GM18498 (cell line): ENCODE measurements at regions not wholly inside any gene's neighbourhood (a gene's known extent, or its start where the extent isn't known, plus 50 kb on each side); places are given as distances from the start of the nearest gene placed in this dataset.

Experiments used
- ATAC-seq: cut with Tn5 transposase; IDR thresholded peaks from one replicate; pipeline ENCODE4 v1.9.1; 2021; ENCODE audit warnings: mild to moderate bottlenecking, moderate library complexity; ENCODE audit not compliant: unreplicated experiment

DNA sequence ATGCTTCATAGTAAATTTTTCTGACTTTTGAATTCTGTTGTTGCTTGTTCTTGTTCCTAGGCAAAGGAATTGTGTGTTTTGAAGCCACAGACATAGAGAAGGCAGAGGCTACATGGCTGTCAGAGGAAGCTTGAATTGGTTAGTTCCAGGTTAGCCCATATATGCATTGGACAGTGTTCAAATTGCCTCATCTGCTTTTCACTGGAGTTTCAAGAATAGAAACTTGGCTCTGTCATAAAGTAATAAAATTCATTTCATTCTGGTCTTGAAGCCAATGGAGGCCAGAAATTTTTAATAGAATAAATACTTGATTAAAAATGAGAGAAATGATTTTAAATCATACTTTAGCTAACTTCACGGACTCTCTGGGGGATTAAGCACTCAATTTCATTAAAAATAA lies 178.0 kb downstream of the YIPF5 start:
- no peak for ATAC-seq

DNA sequence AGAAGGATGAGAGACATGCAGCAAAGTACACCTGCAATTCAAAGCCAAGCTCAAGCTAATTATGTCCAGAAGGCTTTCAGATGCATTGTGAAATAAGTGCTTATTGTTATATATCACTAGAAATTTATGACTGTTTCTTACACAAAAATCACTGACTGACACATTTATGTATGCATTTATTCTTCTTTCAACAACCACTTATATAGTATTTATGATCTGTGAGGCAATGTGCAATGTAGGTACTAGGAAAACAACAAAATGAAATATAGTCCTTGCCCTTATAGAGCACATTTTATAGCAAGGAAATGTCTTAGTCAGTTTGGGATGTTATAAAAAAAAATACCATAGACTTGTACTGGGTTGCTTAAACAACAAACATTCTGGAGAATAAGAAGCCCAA lies 167.6 kb downstream of the YIPF5 start:
- no peak for ATAC-seq

DNA sequence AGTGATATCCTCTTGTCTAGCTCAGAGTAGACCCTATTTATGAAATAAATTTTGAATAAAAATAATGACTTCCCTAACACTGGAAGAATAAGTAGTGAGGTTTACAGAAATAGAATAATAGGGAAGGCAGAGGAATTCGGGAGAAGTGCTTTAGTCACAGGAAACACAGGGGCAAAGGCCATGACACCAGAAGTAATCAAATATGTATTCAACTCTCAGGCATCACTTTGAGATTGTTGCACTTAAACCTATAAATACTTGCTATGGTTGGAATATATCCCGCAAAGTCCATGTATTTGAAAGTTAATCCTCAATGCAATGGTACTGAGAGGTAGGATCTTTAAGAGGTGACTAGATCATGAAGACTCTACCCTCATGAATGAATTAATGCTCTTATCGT lies 166.8 kb downstream of the YIPF5 start:
- no peak for ATAC-seq

DNA sequence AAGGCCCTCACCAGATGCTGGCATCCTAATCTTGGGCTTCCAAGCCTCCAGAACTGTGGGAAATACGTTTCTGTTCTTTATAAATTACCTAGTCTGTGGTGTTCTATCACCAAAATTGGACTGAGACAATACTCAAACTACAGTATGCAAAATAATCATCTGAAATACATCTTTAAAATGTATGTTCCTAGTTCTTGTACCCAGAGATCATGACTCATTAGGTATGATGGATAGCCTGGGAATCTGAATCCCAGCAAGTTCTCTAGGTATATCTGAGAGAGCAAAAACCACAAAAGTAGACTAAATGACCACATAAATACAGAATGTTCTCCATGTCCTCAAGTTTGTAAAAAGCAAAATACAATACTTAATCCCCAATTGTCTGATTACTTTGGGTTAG lies 166.3 kb downstream of the YIPF5 start:
- no peak for ATAC-seq

DNA sequence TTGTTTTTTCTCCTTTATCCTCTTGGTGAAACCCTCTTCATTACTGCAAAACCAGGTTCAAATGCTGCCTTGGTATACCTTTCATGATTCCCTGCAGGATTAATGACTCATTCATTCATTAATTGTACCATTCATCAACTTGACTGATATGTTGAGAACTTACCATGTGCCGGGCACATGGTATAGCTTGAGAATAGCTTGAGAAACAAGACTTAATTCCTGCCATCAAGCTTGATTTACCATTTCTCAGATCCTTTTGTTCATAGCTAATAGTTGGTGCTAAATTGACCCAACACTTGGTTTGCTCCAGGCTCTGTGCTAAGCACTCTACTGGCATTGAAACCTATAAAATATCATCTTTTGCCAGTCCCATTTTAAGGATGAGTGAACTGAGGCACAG lies 165.7 kb downstream of the YIPF5 start:
- ATAC-seq: no peak

DNA sequence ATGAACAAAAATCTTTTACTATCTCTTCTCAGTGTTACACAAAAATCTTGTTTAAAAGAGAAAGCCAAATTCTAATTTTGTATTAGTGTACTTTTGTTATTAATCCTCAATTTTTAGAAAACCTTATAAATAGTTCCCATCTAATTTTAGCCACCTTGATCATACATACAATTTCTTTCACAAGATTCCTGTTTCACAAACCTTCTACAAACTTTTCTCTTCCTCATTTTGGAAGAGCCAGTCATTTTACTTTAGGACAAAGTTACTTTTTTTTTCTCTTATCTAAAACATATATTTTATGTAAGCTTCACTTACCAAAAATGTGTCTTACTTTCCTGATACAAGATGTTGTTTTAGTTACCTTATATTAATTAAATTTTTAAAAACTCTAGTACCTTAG lies 161.3 kb downstream of the YIPF5 start:
- ATAC-seq: no peak

DNA sequence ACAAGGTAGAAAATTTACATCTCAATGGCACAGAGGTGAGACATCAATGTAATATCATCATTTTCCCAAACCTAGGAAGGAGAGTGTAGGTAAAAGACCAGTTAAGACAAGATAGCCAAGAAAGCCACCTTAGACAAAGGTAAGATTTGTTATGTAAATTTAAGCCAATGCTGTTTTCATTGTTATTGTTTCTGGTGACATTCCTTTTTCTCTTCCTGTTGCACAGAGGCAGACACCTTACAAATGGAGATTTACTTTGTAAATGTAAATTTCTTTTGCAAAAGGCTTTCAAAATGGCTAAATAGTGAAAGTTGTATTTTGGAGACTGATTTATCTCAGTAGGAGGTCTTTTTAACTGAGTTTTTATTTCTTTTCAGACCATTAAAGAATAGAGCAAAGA lies 159.1 kb downstream of the YIPF5 start:
- ATAC-seq: no peak

DNA sequence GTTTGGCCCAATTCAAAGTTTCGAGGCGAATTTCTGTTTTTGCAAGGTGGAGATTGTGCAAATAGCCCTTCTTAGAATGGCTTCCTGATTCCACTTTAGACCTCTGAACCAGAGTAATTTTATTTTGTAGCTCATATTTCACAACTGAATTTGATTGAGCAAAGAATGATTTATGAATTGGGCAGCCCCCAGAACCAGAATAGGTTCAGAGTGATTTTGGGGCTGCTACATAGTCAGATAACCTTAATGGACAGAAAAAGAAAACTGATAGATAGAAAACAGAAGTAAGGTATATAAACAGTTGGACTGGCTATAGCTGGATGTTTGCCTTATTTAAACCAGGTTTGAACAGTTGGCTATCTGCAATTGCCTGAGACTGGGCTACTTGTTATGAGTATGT lies 156.6 kb downstream of the YIPF5 start:
- ATAC-seq: no peak

DNA sequence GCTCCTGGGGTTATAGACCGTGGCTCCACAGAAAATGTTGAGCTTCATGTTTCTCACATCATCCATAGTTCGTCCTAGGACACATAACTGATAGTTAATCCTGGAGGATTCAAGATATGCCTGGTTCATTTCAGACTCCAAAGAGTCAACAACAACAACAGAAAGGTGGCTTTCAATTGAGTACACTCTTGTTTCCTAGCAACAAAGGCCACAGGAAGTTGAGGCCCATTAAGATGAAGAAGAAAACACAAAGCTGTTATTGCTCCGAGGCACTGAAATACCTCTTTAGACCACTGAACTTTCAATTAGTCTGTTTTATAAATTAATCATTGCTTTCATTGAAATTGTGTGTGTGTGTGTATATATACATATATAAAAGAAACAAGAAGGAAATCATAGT lies 154.5 kb downstream of the YIPF5 start:
- ATAC-seq: no peak

DNA sequence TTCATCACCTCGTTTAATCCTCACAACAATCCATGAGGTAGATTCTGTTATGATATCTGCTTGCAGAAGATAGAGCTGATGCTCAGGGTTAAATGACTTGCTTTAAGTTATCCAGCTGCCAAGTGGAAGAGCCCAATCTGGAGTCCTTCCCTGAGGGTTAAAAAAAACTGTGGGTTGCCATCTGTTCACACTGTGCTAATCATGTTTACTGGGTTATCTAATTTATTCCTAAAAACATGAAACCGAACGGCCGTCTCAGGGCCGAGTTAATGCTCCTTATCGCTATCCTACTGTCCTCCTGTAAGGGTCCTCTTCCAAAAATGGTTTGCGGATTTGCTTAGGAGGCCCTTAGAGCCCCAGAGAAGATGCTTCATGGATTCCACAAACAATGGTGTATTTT lies 153.3 kb downstream of the YIPF5 start:
- ATAC-seq: no peak

DNA sequence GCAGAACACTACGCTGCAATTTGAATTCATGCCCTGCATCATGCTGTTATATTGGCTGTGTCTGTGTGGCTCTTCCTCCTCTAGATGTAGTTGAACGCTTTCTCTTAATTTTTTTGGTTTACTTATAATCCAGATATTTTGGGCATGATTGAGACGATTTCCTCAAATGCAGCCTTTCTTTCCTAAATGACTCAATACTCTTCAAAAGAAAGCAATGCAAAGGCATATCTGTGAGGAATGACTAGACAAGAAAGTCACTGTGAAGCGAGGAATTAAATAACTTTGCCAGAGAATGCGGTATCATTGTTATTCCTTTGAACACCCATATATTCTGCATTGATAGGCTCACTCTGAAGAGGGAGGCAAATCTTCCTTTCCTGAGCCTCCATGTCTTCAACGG lies 152.8 kb downstream of the YIPF5 start:
- no peak for ATAC-seq

DNA sequence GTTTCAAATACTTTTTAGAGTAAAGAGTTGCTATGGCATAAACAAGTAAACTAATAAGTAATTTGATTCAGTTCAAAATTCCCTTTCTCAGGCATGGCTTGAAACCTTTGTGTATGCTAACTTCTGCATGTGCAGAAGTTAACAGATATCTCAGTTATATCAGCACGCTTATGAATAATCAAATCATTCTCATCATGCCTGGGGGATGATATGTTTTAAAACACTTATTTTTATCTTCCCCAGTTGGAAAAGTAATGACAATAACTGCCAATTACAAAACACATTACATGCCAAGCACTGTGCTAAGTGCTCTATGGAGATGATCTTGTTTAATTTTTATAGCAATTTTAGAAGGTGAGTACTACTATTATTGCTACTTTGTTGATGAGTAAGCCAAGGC lies 146.4 kb downstream of the YIPF5 start:
- ATAC-seq: no peak

DNA sequence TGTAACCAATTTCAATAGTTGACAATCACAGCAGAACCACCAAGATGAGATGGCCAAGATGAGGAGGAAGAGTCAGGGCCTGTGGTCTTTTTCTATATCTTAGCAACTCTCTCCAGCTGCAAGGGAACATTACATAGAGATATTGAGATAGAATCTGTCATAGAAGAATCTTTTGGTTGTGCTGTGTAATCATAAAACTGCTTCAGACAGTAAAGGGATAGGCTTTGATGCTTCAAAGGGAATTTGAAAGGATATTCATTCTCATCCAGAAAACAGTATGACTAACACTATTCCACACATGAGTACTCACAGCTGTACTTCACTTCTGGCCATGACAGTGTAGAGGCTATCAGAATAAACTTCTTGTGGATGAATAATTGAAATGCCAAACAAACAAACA lies 145.9 kb downstream of the YIPF5 start:
- no peak for ATAC-seq

DNA sequence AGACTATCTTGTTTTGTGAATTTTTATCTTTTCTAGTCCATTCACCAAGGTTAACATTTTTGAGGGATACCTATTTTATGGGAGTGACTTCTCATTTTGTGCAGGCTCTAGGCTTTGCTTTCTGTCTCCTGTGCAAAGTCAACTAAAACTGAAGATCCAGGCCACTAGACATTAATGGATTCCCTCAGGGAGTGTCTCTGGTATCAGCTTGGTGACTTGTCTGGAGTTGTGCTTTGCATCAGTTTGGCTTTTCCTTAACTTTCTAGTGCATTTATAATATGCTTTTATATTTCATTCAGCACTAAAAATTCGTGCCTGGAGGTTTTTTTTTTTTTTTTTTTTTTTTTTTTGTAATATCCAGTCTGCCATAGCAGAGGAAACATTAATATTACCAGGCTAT lies 144.2 kb downstream of the YIPF5 start:
- ATAC-seq: no peak

DNA sequence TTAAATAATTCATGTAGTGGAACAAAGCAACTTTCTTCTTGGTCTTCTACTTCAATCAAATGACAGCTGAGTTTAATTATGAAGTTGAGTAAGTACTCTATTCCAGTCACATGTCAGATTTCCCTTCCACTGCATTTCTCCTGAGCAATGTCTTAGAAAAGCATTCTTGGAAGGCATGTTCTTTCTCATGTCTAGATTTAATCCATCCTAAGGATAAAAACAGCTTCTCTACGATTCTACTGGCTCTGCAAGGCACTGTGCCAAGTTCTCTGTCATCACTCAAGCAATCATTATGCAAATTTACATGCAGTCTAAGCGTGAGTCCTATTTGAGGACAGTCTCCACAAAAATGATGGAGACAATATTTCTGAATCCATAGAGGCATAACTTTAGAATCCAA lies 142.4 kb downstream of the YIPF5 start:
- ATAC-seq: no peak

DNA sequence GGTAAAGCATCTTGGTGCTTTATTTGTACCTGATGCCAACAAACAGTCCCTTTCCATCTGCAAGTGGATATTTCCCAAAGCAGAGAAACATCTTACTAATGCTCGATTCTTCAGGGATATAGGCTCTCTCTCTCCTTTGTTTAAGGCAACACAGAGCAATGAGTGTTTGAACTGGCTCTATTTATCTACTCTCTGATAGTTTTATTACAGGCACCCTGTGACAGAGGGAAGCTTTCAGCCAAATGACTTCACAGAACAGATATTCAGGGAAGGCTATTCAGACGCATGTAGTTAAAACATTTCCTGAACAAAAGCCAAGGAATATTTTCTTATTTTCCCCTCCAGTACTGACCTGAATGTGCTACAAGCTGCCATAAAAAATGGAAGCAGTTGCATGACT lies 141.8 kb downstream of the YIPF5 start:
- no peak for ATAC-seq

DNA sequence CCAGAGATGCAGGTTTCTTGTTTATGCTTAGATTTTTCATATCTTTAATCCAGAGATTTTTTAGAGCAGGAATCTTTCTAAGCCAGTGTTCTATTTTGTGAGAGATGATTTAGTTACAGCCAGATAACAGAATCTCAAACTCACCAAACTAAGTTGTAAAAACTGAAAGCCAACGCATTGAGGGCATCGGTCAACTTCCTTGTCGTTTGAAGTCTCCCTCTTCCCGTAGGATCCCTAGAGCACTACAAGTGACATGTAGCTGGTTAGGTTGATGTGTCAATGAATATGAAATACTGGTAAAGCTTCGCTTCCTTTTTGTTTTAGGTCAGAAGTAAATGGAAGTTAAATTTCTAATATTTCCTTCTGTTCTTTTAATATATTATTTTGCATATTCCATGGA lies 139.6 kb downstream of the YIPF5 start:
- no peak for ATAC-seq

DNA sequence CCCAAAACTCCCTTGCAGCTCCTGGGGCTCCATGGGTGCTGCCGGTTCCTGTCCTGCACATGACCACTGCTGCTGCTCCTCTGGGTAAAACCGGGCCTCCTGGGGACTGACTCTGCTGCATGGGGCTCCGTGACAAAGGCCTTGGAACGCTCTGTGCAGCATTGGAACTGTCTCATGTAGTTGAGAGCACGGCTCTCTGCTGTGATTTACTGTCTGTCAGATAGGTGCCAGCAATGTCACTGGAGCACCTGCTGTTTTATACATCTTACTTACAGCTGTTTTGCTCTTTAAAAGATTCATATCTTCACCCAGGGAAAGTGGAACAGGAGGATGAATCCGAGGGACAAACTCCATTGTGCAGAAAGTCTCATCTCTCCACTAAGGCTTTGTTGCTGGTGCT lies 138.1 kb downstream of the YIPF5 start:
- no peak for ATAC-seq

DNA sequence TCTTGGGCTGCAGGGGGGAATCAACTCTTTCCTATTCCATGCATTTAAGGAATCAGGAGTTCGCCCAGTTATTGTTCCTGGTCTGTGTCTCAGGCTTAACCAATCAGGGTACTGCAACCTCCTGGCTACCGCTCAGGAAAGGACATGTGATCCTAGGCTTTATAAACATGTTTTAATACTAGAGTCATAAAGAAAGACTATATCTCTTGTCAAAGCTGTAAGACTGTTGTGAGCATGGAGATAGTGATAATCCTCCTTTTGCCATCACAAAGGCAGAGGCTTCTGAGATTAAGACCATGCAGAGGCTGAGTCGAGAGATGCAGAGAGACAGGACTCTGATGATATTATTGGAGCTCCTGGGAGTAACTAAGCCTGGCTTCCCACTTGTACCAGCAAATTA lies 137.0 kb downstream of the YIPF5 start:
- ATAC-seq: no peak

DNA sequence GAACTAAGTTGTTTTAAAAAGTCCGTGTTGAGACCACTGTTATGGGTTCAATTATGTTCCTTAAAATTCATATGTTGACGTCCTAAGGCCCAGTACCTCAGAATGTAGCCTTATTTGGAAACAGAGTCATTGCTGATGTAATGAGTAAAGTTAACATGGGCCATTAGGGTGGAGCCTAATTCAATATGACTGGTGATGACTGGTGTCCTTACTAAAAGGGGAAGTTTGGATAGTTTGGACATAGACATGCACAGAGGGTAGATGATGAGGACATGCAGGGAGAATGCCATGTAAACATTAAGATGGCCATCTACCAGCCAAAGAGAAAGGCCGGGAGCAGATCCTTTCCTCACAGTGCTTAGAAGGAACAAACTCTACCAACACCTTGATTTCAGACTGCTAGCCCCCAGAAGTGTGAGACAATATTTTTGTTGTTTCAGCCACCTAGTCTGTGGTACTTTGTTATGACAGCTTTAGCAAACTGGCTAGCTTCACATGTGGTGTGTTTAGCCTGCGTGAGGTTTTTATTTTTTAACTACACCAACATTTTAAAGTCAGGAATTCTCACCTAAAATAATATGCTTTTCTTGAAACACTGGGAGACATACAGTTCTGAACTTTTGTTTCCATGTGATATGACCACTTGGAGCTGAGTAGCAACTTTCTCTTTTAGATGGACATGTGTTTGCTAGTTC lies 135.3 kb downstream of the YIPF5 start:
- ATAC-seq: no peak

DNA sequence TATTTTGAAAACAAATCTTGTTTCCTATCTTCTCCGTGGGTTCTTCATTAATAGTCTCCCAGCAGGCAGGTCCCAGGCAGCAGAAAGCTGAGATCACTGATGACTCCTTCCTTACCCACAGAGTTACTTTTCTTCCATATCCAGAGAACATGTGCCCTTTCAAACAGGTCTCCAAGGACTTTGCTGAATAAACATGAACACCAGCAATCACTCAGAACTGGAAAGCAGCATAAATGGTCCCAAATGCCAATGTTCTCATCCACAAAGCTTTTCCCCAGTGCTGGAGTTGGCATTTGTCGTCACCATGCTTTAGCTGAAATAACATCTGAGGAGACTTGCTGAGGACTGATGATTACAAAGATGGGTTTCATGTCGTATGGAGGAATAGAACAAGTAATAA lies 134.0 kb downstream of the YIPF5 start:
- no peak for ATAC-seq

DNA sequence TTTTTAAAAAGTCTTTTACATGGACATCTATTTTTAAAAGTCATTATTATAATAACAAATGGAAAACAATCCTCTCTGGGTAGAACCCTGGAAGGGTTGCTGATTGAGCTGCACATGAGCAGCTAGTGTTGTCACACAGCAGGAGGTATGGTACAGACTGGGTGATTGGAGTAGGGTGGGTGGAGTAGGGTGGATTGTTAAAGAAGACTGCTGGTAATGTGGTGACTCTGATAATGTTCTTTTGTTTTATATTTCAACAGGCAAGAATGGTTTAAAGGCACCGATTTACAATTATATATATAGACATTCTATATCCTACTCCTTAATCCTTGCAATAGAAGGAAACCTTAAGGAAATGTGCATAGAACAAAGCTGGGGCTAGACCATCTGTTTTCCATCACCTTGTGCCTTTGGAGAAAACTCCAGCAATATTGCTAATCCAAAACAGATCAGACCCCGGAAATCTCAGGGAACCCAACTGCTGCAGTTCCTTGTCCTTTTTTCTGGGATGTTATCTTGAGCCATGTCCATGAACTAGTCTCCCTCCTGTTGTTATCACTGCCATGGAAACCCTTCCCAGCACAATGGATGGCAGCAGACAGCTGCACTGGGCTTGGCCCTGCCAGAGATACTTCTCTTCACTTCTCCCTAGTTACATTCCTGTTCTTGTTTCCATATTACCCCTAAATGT lies 129.7 kb downstream of the YIPF5 start:
- ATAC-seq: no peak

DNA sequence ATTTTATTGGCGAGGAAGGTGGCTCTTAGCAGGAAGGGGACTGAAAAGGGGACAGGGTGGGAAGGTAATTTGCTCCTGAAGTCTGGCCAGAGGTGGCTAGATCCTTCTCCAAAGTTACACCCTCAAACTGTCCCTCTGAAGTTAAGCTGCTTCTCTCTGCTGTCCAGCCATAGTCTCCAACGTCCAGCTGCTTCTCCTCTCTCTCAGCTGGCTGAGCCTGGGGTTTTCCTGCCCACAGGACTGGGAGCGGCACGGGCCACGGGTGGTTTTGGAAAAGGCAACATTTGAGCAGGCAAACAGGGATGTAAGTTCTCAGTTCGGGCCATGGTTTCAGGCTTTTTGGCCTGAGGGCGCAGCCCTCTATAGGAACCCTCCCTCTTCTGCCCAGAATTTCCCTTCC lies 128.3 kb downstream of the YIPF5 start:
- no peak for ATAC-seq
